ENCODE measurements at regions not wholly inside any gene's neighbourhood (a gene's known extent, or its start where the extent isn't known, plus 50 kb on each side); places are given as distances from the start of the nearest gene placed in this dataset.
"Not testable (repeated sequence)": the region's sequence is repeated elsewhere in the genome, so short reads cannot be mapped to it uniquely, and the experiment has no call there.

DNA sequence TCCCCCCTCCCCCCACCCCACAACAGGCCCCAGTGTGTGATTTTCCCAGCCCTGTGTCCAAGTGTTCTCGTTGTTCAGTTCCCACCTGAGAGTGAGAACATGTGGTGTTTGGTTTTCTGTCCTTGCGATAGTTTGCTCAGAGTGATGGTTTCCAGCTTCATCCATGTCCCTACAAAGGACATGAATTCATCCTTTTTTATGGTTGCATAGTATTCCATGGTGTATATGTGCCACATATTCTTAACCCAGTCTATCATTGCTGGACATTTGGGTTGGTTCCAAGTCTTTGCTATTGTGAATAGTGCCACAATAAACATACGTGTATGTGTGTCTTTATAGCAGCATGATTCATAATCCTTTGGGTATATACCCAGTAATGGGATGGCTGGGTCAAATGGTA lies 81.1 kb upstream of the ALX4 start:
- not testable (repeated sequence) for TF ChIP-seq POLR2A, CTCF (IDR thresholded peaks at IDR 0.05)

All from uterus (tissue), 2 donors.